Central memory CD4-positive, alpha-beta T cell (primary cell): ENCODE measurements at regions not wholly inside any gene's neighbourhood (a gene's known extent, or its start where the extent isn't known, plus 50 kb on each side); places are given as distances from the start of the nearest gene placed in this dataset.
A peak's percentile ranks its signal among the peaks of the same experiment; 100 is the strongest.
"Not testable (repeated sequence)": the region's sequence is repeated elsewhere in the genome, so short reads cannot be mapped to it uniquely, and the experiment has no call there.

ENCODE experiments used
- DNase-seq: peaks from one replicate; pipeline ENCODE4 v3.0.0; 2022

DNA sequence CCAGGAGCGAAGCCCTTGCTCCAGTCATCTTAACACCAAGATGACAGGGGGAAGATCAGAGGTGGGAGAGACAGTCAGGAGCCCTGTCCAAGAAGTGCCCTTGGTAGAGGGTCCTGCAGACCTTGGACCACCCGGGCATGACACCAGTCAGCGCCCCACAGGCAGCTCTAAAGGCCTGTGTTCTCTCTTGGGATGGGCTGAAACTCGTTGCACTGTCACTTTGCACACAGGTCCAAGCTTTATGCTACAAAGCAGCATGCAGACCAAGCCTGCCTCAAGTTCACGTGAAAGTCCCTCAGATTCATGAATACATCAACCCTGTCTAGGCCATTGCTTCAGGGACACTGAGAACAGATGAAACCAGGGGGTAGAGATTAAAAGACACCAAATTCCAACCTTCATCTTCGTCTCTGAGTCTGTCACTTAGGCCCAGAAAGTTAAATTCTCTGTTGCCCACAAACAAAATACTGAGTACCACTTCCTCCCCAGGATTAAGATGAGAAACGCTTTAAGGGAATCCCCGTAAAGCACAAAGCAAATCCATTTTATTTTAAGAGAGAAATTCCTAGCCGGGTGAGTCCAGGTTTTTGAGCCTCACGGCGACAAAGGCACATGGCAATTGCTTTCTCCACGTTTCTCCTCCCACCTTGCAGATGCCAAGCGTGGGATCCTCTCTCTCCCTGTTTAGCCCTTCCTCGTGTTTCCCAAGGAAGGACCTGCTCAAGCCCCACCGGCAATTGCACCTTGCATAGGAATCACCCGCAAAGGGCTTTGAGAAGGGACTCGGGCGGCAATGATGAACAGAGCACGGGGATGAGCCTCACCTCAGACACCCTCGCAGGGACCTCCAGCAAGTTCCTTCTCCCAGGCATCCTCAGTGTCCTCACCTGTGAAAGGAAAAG, 75.0 kb upstream of the ID2 start:
- no peak for DNase-seq

DNA sequence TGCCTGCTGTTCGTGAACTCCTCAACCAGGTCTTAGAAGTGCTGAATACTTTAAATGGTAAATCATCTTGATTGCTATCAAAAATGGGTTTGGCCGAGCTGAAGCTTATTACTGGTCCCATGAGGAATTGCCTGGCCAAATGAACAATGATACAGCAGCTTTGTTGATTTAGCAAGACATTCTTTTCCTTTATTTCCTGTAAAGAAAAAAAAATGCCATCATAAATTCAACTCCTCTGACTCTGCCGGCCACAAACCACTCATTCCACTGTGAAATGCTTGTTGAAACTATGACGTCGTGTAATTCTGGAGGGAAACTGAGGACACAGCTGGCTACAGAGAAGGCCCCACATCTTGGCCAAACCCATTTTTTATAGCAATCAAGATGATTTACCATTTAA, 74.2 kb upstream of the ID2 start:
- no peak for DNase-seq

DNA sequence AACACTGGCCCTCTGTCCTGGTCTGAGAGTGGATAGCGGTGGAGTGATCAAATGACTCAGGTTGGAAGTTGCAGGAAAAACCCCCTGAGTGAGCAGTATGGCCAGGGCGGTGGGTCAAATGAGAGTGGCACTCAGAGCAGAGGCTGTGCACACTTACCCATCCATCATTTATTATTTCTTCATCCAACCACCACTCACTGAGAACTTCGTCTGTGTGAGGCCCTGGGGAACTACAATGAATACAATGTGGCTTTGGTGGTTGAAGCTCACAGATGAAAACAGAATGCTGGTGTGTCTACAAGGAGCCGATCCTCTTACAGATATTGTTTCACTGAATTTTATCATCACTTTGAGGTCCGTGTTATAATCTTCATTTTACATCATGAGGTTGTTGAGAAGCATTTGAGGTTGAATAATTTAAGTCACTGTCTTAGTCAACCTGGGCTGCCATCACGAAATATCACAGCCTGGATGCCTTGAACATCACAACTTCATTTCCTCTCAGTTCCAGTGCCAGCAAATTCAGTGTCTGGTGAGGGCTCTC, 73.4 kb upstream of the ID2 start:
- peak; percentile 4 for DNase-seq

DNA sequence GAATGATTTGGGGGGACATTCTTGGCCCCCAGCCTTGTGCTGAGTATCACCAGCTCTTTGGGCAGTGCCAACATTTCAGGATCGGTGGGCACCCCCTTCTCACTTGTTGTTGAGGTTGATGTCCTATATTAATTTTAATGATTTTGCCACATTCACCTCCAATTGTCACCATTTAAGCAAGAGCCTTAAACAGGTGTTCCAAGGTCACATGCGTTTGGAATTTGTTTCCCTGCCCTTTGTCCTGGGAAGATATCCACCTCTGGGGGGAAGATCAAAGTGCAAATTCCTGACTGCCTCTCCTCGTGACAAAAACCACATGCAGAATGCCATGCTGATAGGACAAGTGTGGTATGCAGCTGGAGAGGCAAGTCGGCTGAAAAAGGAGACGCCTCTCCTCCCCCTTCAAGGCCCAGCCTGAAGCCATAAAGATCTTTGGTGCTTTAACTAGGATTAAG, 72.5 kb upstream of the ID2 start:
- no peak for DNase-seq

DNA sequence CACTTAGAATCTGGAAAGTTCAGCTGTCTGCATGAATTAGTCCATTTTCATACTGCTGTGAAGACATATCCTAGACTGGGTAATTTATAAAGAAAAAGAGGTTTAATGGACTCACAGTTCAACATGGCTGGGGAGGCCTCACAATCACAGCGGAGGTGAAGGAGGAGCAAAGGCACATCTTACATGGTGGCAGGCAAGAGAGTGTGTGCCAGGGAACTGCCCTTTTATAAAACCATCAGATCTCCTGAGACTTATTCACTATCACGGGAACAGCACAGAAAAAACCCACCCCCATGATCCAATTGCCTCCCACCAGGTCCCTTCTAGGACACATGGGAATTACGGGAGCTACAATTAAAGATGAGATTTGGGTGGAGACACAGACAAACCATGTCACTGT, 71.1 kb upstream of the ID2 start:
- not testable (repeated sequence) for DNase-seq

DNA sequence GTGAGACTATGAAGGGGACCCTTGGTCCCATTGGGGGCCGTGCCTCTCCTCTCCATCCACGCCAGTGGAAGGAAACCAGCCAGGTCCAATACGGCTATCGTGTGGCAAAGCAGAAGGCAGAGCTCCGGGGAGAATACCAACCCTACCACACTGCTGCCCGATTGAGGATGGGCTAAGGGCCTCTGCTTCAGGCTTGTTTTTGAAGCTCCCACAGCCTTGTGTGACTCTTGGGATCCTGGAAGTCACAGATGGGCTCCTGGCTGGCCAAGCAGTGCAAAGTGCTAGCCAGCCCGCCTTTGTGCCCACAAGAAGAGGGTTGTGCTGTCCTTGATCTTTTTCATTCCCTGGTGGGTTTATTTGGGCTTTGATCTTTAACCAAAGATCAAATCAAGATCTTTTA, 70.6 kb upstream of the ID2 start:
- no peak for DNase-seq

DNA sequence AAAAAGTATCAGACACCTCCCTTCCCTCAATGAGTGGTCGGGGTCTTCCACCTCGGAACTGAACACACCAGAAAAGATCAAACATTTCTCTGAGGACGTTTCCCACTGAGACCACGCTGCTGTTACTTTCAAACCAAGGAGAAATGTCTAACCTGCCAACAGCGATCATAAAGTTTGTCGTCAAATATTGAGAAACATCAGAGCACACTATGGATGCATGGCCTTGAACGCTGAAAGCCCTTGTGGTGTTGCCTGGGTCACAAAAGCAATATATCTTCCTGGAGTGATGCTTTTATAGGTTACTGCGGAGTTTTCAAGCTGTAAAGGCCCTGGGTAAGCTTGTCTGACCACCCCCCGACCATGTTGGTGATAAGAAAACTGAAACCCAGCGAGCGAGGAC, 70.2 kb upstream of the ID2 start:
- DNase-seq = no peak

DNA sequence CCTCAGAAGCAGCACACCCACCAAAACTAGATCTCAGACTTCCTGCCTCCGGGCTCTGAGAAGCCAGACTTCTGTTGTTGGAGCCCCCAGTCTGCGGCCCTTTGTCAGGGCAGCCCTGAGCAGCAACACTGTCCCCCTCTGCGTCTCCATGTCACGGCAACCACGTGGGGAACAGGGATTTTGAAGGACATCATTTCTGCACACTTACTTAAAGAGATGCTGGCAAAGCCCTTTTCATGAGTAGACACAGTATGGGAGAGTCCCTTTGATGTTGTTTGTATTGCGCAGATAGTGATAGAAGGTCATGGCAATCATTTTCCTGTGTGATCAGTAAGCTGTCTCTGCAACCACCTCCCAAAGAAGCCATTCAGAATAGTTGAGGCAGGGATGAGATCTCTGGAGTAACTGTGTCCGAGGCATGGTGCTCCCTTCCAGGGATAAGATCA, 69.1 kb upstream of the ID2 start:
- no peak for DNase-seq

DNA sequence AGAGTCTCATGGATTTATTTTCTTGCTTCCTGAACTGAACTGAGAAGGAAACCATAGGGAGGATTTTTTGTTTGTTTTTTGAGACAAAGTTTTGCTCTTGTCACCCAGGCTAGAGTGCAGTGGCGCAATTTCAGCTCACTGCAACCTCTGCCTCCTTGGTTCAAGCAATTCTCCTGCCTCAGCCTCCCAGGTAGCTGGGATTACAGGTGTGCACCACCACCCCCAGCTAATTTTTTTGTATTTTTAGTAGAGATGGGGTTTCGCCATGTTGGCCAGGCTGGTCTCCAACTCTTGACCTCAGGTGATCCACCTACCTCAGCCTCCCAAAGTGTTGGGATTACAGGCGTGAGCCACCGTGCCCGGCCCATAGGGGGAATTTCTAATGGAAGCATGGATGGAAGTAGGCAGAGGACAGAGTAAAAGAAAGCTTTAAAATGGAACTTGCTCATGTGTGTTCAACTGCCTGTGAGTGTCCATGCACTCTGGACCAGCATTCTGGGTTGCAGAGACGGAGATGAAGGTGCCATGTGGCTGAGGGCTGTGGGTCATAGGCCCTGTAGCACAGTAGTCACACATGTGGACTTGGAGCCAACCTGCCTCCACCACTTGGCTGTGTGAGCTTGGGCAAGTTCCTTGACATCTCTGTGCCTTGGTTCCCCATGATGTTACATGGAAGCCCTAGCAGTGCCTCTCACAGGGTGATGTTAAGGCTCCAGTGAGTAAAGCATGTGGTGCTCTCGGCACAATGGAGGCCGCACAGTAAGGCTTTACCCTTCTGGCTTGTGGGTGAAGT, 68.5 kb upstream of the ID2 start:
- DNase-seq = not testable (repeated sequence)

DNA sequence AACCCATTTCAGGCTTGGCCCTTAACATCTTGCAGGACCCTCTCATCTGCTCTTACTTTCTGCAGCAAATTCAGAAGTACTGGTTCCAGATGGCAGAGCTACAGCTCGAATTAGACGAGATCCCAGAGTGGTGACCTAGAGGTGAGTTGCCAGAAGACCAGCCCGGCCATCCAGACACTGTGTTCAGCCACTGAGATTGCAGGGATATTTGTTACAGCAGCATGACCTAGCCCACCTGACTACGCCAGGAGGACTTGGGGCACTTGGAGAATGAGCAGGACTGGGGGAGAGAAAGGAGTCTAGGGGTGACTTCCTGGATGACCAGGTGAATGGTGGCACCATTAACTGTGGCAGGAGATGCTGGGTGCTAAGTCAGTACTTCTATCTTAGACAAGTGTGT, 67.2 kb upstream of the ID2 start:
- DNase-seq = no peak

DNA sequence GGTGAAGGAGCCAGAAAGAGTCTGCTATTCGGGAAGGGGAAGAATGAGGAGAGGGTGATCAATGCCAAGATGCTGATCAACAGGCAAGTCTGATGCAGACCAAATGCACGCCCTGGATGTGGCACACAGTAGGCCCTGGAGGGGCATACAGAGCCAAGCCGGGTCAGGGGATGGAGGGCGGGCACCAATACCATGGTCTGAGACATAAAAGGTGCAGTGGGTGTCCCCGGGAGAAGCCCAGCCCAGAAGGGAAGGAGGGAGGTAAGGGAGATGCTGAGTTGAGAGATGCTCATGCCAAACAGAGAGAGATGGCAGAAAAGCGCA, 66.6 kb upstream of the ID2 start:
- no peak for DNase-seq

DNA sequence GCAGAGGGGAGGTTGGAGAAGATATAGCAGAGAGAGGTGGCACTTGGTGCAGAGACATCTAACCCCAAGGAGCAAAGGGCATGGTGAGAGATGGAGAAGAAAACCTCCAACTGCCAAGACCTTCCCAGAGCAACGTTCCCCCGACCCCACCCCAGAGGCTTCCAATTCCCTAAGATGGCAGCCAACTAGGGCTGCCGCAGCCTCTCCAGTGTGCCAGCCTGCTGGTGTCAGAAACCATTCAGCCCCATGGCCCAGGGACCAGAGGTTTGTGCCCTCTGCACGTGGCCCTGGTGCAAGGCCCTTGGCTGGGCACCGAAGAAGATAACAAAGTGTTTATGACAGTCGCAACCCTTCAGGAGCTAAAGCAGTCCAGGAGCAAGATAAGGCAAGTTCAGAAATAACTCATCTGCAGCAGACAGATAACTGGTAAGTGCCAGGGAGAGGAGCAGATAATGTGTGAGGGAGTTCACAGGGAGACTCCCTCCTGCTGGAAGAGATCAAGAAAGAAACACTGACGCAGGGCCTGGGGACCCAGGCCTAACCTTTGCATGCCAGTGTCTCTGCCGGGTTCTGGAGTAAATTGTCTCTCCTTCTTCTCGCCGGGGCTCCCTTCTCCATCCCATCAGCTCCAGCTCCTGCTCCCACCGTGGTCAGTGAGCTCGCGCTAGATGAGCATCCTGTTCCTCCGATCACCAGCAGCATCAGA, 66.1 kb upstream of the ID2 start:
- DNase-seq = no peak

DNA sequence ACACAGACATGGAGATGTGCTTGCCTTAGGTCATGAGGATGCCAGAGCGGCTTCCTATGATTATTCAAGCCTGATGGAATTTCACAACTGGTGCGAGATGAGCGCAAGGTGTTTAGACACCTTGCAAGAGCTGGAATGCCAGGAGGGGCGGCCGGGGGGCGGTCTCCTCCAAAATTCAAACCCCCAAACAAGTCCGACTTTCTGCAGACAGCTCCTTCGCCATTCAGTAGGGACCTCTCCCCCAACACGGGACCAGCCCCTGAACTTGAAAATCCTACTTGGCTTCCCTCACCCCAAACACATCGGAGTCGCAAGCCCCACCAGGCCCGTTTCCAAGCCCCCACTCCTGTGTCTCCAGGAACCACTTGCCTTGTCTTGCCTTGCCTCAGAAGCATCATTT, 64.8 kb upstream of the ID2 start:
- DNase-seq = no peak

DNA sequence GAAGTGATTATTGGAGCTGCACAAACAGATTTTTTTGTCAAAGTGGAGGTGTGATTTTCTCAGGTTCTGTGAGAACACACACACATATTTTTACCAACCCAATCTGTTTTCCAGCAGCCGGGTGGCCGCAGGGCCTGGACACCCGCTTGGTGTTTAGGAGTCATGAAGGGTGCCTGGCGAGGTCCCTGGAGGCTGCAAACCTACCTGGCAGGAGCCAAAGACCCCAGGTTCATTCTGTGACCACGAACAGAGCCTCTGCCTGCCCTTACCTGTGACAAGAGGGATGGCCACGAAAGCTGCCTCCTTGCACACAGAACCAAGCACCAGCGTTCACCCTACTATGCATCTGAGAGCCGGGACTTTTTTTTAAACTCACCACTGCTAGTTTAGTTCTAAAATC, 64.3 kb upstream of the ID2 start:
- DNase-seq = no peak

DNA sequence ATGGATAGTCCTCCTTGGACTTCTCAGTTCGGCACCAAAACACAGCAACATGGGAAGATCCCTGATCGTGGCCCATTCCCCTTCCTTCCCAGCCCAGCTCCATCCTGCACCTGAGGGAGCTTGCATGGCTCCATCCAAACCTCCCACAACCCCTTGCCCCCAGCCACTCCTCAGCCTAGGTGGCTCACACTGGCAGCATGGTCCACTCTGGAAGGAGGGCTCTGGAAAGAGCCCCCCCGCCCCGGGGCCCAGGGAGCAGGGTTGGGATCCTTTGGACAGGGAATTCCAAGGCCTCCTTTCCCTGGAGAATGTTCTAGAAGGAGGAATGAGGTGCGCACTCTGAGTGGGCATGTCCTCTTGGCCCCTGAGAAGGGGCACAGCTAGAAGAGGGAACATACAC, 62.8 kb upstream of the ID2 start:
- no peak for DNase-seq

DNA sequence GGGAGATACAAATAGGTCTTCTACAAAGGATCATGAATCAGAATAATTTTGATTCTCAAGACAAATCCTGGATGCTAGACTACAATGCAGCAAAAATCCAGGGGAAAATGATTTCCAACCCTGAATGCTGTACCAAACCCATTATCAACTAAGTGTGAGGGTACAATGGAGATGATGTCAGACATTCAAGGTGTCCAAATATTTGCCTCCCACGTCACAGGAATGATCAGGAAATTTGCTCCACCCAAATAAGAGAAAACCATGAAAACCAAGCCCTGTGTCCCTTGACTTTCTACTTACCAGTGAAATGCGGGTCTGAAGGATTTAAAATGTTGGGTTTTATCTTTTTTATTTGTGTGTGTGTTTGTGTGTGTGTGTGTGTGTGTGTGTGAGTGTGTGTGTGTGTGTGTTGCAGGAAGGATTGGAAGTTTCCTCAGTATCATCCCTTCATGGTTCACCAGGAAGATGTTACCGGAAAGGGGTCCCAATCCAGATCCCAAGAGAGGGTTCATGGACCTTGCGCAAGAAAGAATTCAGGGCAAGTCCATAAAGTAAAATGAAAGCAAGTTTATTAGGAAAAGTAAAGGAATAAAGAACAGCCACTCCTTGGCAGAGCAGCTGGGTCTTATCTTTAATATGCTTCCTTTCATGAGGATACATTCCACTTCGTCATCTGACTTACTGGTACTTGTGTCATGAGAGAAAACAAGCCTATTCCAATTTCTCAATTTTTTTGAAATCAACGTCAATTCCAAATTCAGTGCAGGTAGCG, 61.1 kb upstream of the ID2 start:
- no peak for DNase-seq

DNA sequence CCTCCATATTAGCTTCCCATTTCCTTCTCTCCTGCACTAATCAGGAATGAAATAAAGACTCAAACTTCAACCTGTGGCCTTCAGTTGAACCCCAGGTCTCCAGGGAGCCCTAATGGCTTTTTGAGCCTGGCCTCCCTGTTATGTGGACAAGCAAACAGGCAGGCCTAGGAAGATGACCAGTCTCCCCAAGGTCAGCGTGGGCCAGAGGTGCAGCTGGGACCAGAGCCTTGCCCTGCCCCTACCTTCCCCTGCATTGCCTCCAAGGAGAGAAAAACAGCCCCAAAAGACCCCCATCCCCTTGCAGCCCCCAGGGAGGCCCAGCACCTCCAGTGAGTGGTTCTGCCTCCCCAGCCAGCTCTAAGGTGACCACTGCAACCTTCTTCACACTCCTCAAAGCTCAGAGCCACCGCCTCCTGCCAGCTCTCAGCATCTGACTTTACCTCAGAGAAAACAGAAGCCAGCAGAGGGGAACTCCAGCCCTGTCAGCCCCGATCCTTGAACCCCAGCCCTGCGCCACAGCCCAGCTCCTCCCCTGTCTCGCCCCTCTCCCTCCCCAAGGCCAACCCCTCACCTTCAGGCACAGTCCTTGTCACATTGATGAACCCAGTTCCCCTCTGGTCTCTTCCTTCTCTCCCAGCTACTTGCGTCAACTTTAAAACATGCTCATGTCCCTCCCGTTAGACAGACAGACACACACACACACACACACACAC, 59.5 kb upstream of the ID2 start:
- no peak for DNase-seq

DNA sequence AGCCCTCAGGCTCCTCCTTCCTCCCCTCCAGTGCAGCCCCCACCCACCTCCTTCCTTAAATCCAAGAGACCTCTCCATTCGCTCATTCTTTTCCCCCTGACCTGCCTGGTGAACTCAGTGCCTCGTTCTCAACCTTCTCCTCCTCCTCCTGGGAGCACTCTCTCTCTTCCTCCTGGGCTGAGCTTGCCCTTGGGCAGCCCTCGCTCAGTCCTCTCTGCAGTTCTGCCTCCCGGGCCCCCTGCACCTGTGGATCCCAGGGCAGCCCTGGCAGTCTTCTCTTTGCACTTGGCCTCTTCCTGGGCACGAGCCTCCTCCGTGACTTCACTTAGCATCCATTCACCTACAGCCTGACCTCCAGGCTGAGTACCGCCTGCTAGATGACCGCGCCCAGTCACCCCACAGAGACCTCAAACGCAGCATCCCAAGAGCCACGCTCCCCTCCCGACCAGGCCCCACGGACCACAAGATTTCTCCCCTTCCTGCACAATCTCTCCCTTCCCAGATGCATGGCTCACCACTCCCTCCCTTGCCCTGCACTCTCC, 58.9 kb upstream of the ID2 start:
- DNase-seq = no peak

DNA sequence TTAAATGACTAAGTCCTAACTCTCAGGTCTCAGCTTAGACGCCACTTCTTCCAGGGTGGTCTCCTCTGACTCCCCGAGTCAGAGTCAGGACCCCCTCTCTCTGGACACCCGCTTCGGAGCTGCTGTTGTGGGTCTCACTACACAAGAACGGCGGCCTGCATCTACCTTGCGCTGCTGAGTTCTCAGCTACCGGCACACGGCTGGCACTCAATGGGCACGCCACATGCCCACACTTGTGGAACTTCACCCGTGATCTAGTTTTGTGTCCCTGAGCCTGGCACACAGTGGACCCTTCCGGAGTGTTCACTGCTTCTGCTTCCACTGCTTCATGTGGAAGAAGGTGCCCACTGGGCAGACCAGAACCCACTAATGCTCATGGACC, 58.3 kb upstream of the ID2 start:
- DNase-seq = no peak

DNA sequence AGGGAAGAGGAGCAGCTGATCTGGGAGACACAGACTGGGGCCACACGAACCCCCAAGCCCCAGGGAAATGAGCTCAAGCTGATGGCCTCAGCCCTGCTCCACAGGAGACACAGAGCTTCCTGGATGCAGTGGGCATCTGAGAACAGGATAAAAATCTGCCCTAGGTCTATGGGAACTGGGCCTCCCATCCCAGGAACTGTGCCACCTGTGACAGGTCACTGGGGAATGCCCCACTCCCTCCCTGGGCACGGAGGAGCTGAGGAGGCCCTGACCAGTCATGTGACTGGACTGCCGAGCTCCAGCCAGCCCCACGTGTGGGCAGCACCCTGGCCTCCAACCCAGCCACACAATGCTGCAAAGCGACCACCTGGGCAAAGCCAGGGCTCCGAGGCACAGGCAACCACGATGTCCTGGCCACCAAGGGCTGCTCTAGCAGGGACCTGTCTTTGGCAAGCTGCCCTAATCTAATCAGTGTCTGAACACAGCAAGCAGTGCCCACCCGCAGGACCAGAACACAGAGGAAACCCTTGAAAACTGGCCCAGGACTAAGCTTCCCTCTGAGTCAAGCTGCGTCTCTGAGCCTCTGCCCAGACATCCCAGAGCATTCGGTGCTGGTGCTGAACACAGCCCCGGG, 57.8 kb upstream of the ID2 start:
- DNase-seq = no peak

DNA sequence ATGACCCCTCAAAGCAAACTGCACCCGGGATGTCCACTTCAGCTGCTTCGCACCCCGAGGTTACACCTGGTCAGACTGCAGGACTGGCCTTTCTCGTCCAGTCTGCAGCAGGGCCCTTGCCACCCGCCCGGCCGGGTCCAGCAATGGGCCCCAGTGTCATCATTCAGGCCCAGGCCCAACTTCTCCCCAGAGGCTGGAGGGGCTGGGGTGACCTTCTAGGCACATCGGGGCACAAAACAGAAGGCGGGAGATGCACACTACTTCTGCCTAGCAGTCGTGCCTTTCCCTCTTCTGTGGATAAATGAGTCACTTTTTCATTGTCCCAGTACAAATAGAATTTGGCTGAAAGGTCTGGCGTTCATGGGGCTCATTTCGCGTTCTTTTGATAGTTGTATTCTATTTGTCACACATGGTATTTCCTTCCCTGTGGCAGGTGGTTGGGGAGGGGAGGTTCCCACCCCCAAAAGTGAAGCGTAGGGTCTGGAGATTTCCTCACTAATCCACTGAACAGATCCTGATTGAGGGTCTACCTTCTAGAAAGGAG, 56.9 kb upstream of the ID2 start:
- no peak for DNase-seq
